OCI-LY7 (cell line): ENCODE measurements at regions not wholly inside any gene's neighbourhood (a gene's known extent, or its start where the extent isn't known, plus 50 kb on each side); places are given as distances from the start of the nearest gene placed in this dataset.

Experiments
- BruUV-seq: library from RNA; stranded (reverse); fragments of 400-500 nt; replicated peaks from 2 replicates; lab custom pipeline; 2021; lab: Mats Ljungman, UMichigan
- CTCF ChIA-PET: fragments of 300-600 bp; sonication (Branson Sonifier 250); formaldehyde crosslinking; loops from one replicate; lab custom pipeline; 2022; ENCODE audit warnings: antibody characterized with exemption; ENCODE audit not compliant: unreplicated experiment; lab: Charles Lee
- POLR2A ChIA-PET: fragments of 300-600 bp; sonication (Branson Sonifier 250); formaldehyde crosslinking; loops from one replicate; lab custom pipeline; 2022; ENCODE audit warnings: antibody characterized with exemption; lab: Charles Lee
- DNase-seq: peaks from one replicate; pipeline ENCODE4 v3.0.0-alpha.2; 2015; ENCODE audit warnings: low spot score
- H2AFZ ChIP-seq: fragments of 200-600 bp; sonication (generic), shearing (Covaris generic); 2 replicates; pipeline ENCODE4 v1.6.1; 2014; ENCODE audit warnings: mild to moderate bottlenecking, antibody characterized with exemption, low read length, moderate library complexity
- H3K27ac ChIP-seq: fragments of 200-600 bp; sonication (generic); 2 replicates; pipeline ENCODE4 v1.5.1; 2014; ENCODE audit warnings: mixed run types, low read depth, mild to moderate bottlenecking, moderate library complexity, low read length, inconsistent platforms; ENCODE audit not compliant: poor library complexity, severe bottlenecking
- H3K36me3 ChIP-seq: fragments of 200-600 bp; sonication (generic); 2 replicates; pipeline ENCODE4 v1.6.1; 2014; ENCODE audit warnings: mild to moderate bottlenecking, antibody characterized with exemption, low read length, moderate library complexity, mixed read lengths; ENCODE audit not compliant: insufficient read depth
- H3K4me1 ChIP-seq: fragments of 200-600 bp; sonication (generic); 2 replicates; pipeline ENCODE4 v1.5.1; 2014; ENCODE audit warnings: mild to moderate bottlenecking, low read length; ENCODE audit not compliant: insufficient read depth, poor library complexity, severe bottlenecking
- H3K4me2 ChIP-seq: fragments of 200-600 bp; sonication (generic); 2 replicates; pipeline ENCODE4 v1.6.1; 2014; ENCODE audit warnings: mild to moderate bottlenecking, low read length
- H3K4me3 ChIP-seq: fragments of 200-600 bp; sonication (generic); 2 replicates; pipeline ENCODE4 v1.5.1; 2014; ENCODE audit warnings: mild to moderate bottlenecking, low read depth, low read length; ENCODE audit not compliant: poor library complexity, severe bottlenecking
- H3K79me2 ChIP-seq: fragments of 200-600 bp; sonication (generic); 2 replicates; pipeline ENCODE4 v1.6.1; 2016; ENCODE audit warnings: low read depth, mild to moderate bottlenecking, low read length, moderate library complexity, mixed read lengths; ENCODE audit not compliant: insufficient read depth
- H3K9me2 ChIP-seq: fragments of 200-600 bp; sonication (generic); 2 replicates; pipeline ENCODE4 v1.6.1; 2016; ENCODE audit warnings: mild to moderate bottlenecking, low read length, mixed read lengths; ENCODE audit not compliant: insufficient read depth
- H3K9me3 ChIP-seq: fragments of 200-600 bp; sonication (generic); 2 replicates; pipeline ENCODE4 v1.6.1; 2014; ENCODE audit warnings: mild to moderate bottlenecking, mixed run types, low read length, mixed read lengths
- H4K20me1 ChIP-seq: fragments of 200-600 bp; sonication (generic); 2 replicates; pipeline ENCODE4 v1.6.1; 2014; ENCODE audit warnings: mild to moderate bottlenecking, antibody characterized with exemption, low read length, moderate library complexity, mixed read lengths; ENCODE audit not compliant: insufficient read depth
- EZH2phosphoT487 ChIP-seq: fragments of 200-600 bp; sonication (generic); IDR thresholded peaks from 2 replicates; pipeline ENCODE4 v1.6.1; 2018; ENCODE audit warnings: low read depth, borderline replicate concordance, mild to moderate bottlenecking, mixed run types, antibody characterized with exemption, low read length, moderate library complexity, mixed read lengths
- intact Hi-C: fragments of 100-400 bp; cut with micrococcal nuclease; formaldehyde crosslinking; loops from one replicate; pipeline ENCODE4 v1.10.0; 2022; ENCODE audit not compliant: unreplicated experiment
- TF ChIP-seq, protein P1 (sequence below): fragments of 200-600 bp; sonication (generic); conservative IDR thresholded peaks from 2 replicates; pipeline ENCODE4 v1.5.1; 2014; ENCODE audit warnings: mild to moderate bottlenecking, antibody characterized with exemption, low read length, moderate library complexity, mixed read lengths

DNA sequence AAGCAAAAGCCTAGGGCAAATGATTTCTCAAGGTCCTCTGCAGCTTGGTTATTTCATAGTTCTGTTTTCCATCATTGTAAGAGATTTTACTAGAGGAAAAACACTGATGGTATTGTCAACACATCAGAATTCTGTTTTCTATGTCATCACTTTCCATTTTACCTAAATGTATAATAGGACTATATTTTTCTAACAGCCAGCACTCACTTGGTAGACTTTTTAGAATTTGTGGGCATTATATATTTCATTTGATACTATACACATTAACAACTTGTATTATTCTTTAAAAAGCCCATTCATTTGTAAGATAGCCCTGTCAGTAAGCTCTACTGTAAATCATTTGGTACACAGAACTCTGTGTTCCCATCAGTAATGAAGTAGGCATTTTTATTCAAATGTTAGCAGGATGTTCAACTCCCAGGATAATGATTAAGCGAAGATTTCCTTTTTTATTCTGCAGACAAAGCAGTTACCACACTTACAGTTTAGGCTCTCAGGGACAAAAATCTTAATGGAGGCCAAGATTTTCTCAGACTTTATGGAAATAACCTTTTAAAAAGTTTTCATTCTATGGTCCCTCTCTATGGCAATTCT, 143.6 kb upstream of the TEX13C start:
- Histone ChIP-seq H3K9me2 (no peaks in the 10 kb centered on the region), H2AFZ (no peak overlapping the region), H3K4me2 (no peak overlapping the region), H3K27ac (no peak overlapping the region), H3K4me3 (no peak overlapping the region), H3K4me1 (no peaks in the 10 kb centered on the region), H4K20me1 (no peaks in the 10 kb centered on the region), H3K9me3 (no peaks in the 10 kb centered on the region), H3K36me3 (no peaks in the 10 kb centered on the region), H3K79me2 (no peaks in the 10 kb centered on the region)
- no TSS peak for BruUV-seq
- TF ChIP-seq EZH2phosphoT487: no peak
- TF ChIP-seq, protein P1, sequence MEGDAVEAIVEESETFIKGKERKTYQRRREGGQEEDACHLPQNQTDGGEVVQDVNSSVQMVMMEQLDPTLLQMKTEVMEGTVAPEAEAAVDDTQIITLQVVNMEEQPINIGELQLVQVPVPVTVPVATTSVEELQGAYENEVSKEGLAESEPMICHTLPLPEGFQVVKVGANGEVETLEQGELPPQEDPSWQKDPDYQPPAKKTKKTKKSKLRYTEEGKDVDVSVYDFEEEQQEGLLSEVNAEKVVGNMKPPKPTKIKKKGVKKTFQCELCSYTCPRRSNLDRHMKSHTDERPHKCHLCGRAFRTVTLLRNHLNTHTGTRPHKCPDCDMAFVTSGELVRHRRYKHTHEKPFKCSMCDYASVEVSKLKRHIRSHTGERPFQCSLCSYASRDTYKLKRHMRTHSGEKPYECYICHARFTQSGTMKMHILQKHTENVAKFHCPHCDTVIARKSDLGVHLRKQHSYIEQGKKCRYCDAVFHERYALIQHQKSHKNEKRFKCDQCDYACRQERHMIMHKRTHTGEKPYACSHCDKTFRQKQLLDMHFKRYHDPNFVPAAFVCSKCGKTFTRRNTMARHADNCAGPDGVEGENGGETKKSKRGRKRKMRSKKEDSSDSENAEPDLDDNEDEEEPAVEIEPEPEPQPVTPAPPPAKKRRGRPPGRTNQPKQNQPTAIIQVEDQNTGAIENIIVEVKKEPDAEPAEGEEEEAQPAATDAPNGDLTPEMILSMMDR: no peak
- ChIA-PET CTCF (no interaction called here), POLR2A (no interaction called here)
- intact Hi-C loops: no loop called here
- no peak for DNase-seq

DNA sequence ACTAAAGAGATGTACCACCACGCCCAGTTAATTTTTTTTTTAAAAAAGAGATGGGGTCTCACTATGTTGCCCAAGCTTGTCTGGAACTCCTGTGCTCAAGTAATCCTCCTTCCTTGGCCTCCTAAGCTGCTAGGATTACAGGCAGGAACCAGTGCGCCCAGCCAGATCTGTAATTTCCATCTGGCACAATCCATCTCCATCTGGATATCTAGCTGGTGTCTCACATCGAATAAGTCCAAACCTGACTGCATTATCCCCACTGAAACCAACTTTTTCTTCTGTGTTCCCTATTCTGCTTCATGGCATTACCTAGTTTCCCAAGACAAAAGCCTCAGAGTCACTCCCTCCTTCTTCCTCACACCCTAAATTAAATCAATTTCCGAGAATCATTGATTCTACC, 125.8 kb upstream of the TEX13C start:
- no peaks in the 10 kb centered on the region for H3K9me3 ChIP-seq
- no TSS peak for BruUV-seq
- no peaks in the 10 kb centered on the region for H3K79me2 ChIP-seq
- H3K4me1 ChIP-seq: no peaks in the 10 kb centered on the region
- H3K4me3 ChIP-seq: no peak overlapping the region
- intact Hi-C loops: no loop called here
- H3K36me3 ChIP-seq: no peaks in the 10 kb centered on the region
- no peaks in the 10 kb centered on the region for H4K20me1 ChIP-seq
- H2AFZ ChIP-seq: no peak overlapping the region
- no peak for DNase-seq
- ChIA-PET POLR2A (no interaction called here), CTCF (no interaction called here)
- H3K9me2 ChIP-seq: no peaks in the 10 kb centered on the region
- no peak overlapping the region for H3K27ac ChIP-seq
- TF ChIP-seq, protein P1: no peak
- TF ChIP-seq EZH2phosphoT487: no peak
- H3K4me2 ChIP-seq: no peak overlapping the region

DNA sequence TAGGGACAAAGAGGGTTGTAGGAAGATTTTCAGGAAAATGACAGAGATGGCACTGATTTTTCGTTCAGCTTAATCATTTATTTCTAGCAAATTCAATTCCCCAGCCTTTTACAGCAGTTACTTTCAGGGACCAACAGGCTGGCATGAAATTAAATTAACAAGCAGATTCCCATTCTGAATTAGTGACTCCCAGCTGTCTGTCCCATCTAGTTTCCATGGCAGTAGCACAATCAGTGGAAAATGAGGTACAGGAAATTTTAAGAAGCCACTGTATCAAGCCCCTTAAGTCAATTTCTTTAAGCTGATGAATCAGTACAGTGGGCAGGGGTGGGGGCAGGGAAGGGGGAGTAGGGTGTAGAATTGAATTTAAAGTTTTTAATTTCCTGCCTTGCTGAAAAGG, 121.1 kb upstream of the TEX13C start:
- intact Hi-C loops: no loop called here
- Histone ChIP-seq H3K79me2 (no peaks in the 10 kb centered on the region), H3K9me3 (no peaks in the 10 kb centered on the region), H4K20me1 (no peaks in the 10 kb centered on the region), H3K4me2 (no peak overlapping the region), H3K4me1 (no peaks in the 10 kb centered on the region), H3K36me3 (no peaks in the 10 kb centered on the region), H2AFZ (no peak overlapping the region), H3K4me3 (no peak overlapping the region), H3K9me2 (no peaks in the 10 kb centered on the region), H3K27ac (no peak overlapping the region)
- ChIA-PET POLR2A (no interaction called here), CTCF (no interaction called here)
- TF ChIP-seq, protein P1: no peak
- TF ChIP-seq EZH2phosphoT487: no peak
- BruUV-seq: no TSS peak
- DNase-seq: no peak
